ENCODE measurements at regions not wholly inside any gene's neighbourhood (a gene's known extent, or its start where the extent isn't known, plus 50 kb on each side); places are given as distances from the start of the nearest gene placed in this dataset.

DNA sequence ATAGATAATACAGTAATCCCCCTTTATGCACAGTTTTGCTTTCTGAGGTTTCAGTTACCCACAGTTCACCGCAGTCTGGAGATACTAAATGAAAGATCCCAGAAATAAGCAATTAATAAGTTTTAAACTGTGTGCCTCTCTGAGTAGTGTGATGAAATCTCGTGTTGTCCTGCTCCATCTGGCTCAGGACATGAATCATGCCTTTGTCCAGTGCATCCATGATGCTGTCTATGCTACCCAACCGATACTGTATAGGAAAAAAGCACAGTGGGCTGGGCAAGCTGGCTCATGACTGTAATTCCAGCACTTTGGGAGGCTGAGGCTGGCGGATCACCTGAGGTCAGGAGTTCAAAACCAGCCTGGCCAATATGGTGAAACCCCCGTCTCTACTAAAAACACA, 85.0 kb upstream of the SLC2A1 start:
- peaks cover 0 to 4% of the 10 kb centered on the region in 2 experiments; a peak in 1 of 4 replicates for H3K4me1 ChIP-seq (ENCODE audit: control insufficient read depth in 1 of 2, insufficient read depth in 2 of 2, low read length in 2 of 2)
- intact Hi-C loops (cut with micrococcal nuclease), result no loop called here
- H3K27ac ChIP-seq (ENCODE audit: low read depth, low read length), result no peak overlapping the region
- H3K9ac ChIP-seq (ENCODE audit: low read length), result no peak overlapping the region
- no peaks in the 10 kb centered on the region for H3K36me3 ChIP-seq (ENCODE audit: control insufficient read depth in 1 of 2, insufficient read depth in 2 of 2, low read length in 2 of 2)
- H3K27me3 ChIP-seq (ENCODE audit: insufficient read depth, low read length), result no peaks in the 10 kb centered on the region
- no peaks in the 10 kb centered on the region for H4K20me1 ChIP-seq (ENCODE audit: insufficient read depth)
- ChIA-PET RAD21 (ENCODE audit: low non-redundant PET in 1 of 2, low total read pairs in 2 of 2, uncharacterized antibody in 2 of 2, unreplicated experiment in 2 of 2) (no interaction called here), CTCF (no interaction called here), POLR2A (no interaction called here)
- no peak overlapping the region for H2AFZ ChIP-seq (ENCODE audit: low read depth, low read length, poor library complexity, severe bottlenecking)
- peaks cover 0 to 2% of the 10 kb centered on the region in 2 experiments; a peak in 1 of 4 replicates for H3K9me3 ChIP-seq (ENCODE audit: control insufficient read depth in 1 of 2, insufficient read depth in 1 of 2, low read depth in 1 of 2, low read length in 2 of 2)
- no peaks in the 10 kb centered on the region for H3K9me2 ChIP-seq (ENCODE audit: insufficient read depth)
- TF ChIP-seq YY1 (IDR thresholded peaks at IDR 0.05; ENCODE audit: extremely low read depth, insufficient replicate concordance, low read depth, low read length) (no peak), POLR2A (IDR thresholded peaks at IDR 0.05; ENCODE audit: borderline replicate concordance, extremely low read depth, insufficient read depth, insufficient read length) (no peak), RAD21 (IDR thresholded peaks at IDR 0.05; ENCODE audit: low read depth) (no peak), ELF1 (IDR thresholded peaks at IDR 0.05; ENCODE audit: borderline replicate concordance, low read depth) (no peak), SIN3A (IDR thresholded peaks at IDR 0.05; ENCODE audit: low read depth) (no peak), EZH2 (IDR thresholded peaks at IDR 0.05) (no peak), SP1 (IDR thresholded peaks at IDR 0.05; ENCODE audit: low read depth) (no peak), SRF (IDR thresholded peaks at IDR 0.05; ENCODE audit: low read depth) (no peak), CBX3 (IDR thresholded peaks at IDR 0.05; ENCODE audit: low read depth) (no peak), EZH2phosphoT487 (IDR thresholded peaks at IDR 0.05; ENCODE audit: borderline replicate concordance) (no peak), POLR2AphosphoS5 (IDR thresholded peaks at IDR 0.05; ENCODE audit: low read depth, low read length) (no peak), ZNF274 (IDR thresholded peaks at IDR 0.05; ENCODE audit: low read depth, low read length) (no peak), TCF7L2 (IDR thresholded peaks at IDR 0.05; ENCODE audit: borderline replicate concordance, extremely low read depth, insufficient read depth, insufficient read length) (no peak), JUND (IDR thresholded peaks at IDR 0.05) (no peak), FOSL1 (IDR thresholded peaks at IDR 0.05; ENCODE audit: low read depth) (no peak)
- TF ChIP-seq, protein P1, sequence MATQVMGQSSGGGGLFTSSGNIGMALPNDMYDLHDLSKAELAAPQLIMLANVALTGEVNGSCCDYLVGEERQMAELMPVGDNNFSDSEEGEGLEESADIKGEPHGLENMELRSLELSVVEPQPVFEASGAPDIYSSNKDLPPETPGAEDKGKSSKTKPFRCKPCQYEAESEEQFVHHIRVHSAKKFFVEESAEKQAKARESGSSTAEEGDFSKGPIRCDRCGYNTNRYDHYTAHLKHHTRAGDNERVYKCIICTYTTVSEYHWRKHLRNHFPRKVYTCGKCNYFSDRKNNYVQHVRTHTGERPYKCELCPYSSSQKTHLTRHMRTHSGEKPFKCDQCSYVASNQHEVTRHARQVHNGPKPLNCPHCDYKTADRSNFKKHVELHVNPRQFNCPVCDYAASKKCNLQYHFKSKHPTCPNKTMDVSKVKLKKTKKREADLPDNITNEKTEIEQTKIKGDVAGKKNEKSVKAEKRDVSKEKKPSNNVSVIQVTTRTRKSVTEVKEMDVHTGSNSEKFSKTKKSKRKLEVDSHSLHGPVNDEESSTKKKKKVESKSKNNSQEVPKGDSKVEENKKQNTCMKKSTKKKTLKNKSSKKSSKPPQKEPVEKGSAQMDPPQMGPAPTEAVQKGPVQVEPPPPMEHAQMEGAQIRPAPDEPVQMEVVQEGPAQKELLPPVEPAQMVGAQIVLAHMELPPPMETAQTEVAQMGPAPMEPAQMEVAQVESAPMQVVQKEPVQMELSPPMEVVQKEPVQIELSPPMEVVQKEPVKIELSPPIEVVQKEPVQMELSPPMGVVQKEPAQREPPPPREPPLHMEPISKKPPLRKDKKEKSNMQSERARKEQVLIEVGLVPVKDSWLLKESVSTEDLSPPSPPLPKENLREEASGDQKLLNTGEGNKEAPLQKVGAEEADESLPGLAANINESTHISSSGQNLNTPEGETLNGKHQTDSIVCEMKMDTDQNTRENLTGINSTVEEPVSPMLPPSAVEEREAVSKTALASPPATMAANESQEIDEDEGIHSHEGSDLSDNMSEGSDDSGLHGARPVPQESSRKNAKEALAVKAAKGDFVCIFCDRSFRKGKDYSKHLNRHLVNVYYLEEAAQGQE (IDR thresholded peaks at IDR 0.05; ENCODE audit: low read depth), result no peak
- TF ChIP-seq, protein P2, sequence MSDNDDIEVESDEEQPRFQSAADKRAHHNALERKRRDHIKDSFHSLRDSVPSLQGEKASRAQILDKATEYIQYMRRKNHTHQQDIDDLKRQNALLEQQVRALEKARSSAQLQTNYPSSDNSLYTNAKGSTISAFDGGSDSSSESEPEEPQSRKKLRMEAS (IDR thresholded peaks at IDR 0.05), result no peak
- TF ChIP-seq, protein P3, sequence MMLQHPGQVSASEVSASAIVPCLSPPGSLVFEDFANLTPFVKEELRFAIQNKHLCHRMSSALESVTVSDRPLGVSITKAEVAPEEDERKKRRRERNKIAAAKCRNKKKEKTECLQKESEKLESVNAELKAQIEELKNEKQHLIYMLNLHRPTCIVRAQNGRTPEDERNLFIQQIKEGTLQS (IDR thresholded peaks at IDR 0.05), result no peak
- BruUV-seq (replicated peaks), result no TSS peak
- no peak overlapping the region for H3K4me2 ChIP-seq (ENCODE audit: low read length)
- ATAC-seq (no peak), DNase-seq (ENCODE audit: low read depth, low spot score) (no peak)
- no peaks in the 10 kb centered on the region for H3K79me2 ChIP-seq (ENCODE audit: insufficient read depth, low read length)
- no peak overlapping the region for H3K4me3 ChIP-seq (replicated peaks in 1 of 2; ENCODE audit: low read depth in 1 of 2, low read length in 2 of 2)

Measured in HCT116 (cell line).